CD14-positive monocyte (primary cell): ENCODE measurements at regions not wholly inside any gene's neighbourhood (a gene's known extent, or its start where the extent isn't known, plus 50 kb on each side); places are given as distances from the start of the nearest gene placed in this dataset.

Source experiments
- DNase-seq, 3 donors: peaks; one replicate each; pipeline ENCODE4 v3.0.0-alpha.2; 2011 to 2022
- H2AFZ ChIP-seq: 2 replicates; pipeline ENCODE4 v1.6.0; 2012; ENCODE audit warnings: mild to moderate bottlenecking, low read depth, low read length, inconsistent platforms; ENCODE audit not compliant: insufficient read depth, poor library complexity, severe bottlenecking
- H3K27ac ChIP-seq, 2 donors: 1 replicate in 1 of 2; 2 replicates in 1 of 2; pipeline ENCODE4 v1.5.1; 2012 to 2013; ENCODE audit warnings: low read length in 2 of 2, control low read depth in 1 of 2, inconsistent platforms in 1 of 2, low read depth in 1 of 2, mild to moderate bottlenecking in 1 of 2
- H3K27me3 ChIP-seq, 2 donors: one replicate each; pipeline versions ENCODE4 v1.6.0 to v1.6.1; 2011 to 2013; ENCODE audit warnings: low read length in 2 of 2; ENCODE audit not compliant: control insufficient read depth in 2 of 2, insufficient read depth in 2 of 2
- H3K36me3 ChIP-seq, 2 donors: replicated peaks in 1 of 2; 1 replicate in 1 of 2; 2 replicates in 1 of 2; pipeline versions ENCODE4 v1.5.1 to v1.6.1; 2012 to 2013; ENCODE audit warnings: low read length in 2 of 2, control low read depth in 1 of 2, inconsistent platforms in 1 of 2, mild to moderate bottlenecking in 1 of 2; ENCODE audit not compliant: insufficient read depth in 2 of 2, control insufficient read depth in 1 of 2
- H3K4me1 ChIP-seq, 2 donors: 1 replicate in 1 of 2; 2 replicates in 1 of 2; pipeline versions ENCODE4 v1.5.1 to v1.6.1; 2012 to 2013; ENCODE audit warnings: low read length in 2 of 2, control low read depth in 1 of 2, inconsistent platforms in 1 of 2, mild to moderate bottlenecking in 1 of 2, moderate library complexity in 1 of 2; ENCODE audit not compliant: insufficient read depth in 2 of 2, control insufficient read depth in 1 of 2
- H3K4me2 ChIP-seq: replicated peaks from 2 replicates; pipeline ENCODE3; 2012; ENCODE audit warnings: low read length, moderate library complexity, mild to moderate bottlenecking; ENCODE audit not compliant: poor library complexity, severe bottlenecking; ENCODE audit errors: extremely low read depth
- H3K4me3 ChIP-seq, 3 experiments: fragments of 200-600 bp in 1 of 3; sonication (generic) in 1 of 3; replicated peaks in 1 of 3; 1 replicate in 2 of 3; 2 replicates in 1 of 3; pipeline ENCODE4 v1.5.1; 2011 to 2013; ENCODE audit warnings: low read length in 3 of 3, mild to moderate bottlenecking in 3 of 3, control low read depth in 2 of 3, low read depth in 2 of 3, inconsistent platforms in 1 of 3, moderate library complexity in 1 of 3
- H3K79me2 ChIP-seq: 2 replicates; pipeline ENCODE4 v1.6.0; 2012; ENCODE audit warnings: mild to moderate bottlenecking, control low read depth, inconsistent platforms, low read length, moderate library complexity; ENCODE audit not compliant: insufficient read depth
- H3K9ac ChIP-seq: 2 replicates; pipeline ENCODE4 v1.6.0; 2017; ENCODE audit warnings: low read length, mild to moderate bottlenecking; ENCODE audit not compliant: insufficient read depth, poor library complexity, severe bottlenecking
- H3K9me3 ChIP-seq, 2 donors: replicated peaks in 1 of 2; 1 replicate in 1 of 2; 2 replicates in 1 of 2; pipeline versions ENCODE4 v1.5.1 to v1.6.1; 2012 to 2013; ENCODE audit warnings: low read length in 2 of 2, control low read depth in 1 of 2; ENCODE audit not compliant: control insufficient read depth in 1 of 2, insufficient read depth in 1 of 2
- H4K20me1 ChIP-seq: 2 replicates; pipeline ENCODE4 v1.6.0; 2012; ENCODE audit warnings: mild to moderate bottlenecking, low read length, control low read depth, moderate library complexity; ENCODE audit not compliant: insufficient read depth
- H3K27ac Mint-ChIP-seq, 7 donors: one replicate each; pipeline ENCODE4 v1.8.0; 2020; ENCODE audit warnings: mild to moderate bottlenecking in 7 of 7, mixed read lengths in 7 of 7, moderate library complexity in 6 of 7, inconsistent platforms in 2 of 7
- H3K27me3 Mint-ChIP-seq, 3 donors: one replicate each; pipeline ENCODE4 v1.8.0; 2021 to 2022; ENCODE audit warnings: low read depth in 3 of 3, mild to moderate bottlenecking in 3 of 3, mixed read lengths in 3 of 3, moderate library complexity in 3 of 3, inconsistent platforms in 1 of 3
- H3K36me3 Mint-ChIP-seq, 2 donors: one replicate each; pipeline ENCODE4 v1.8.0; 2020; ENCODE audit warnings: mixed read lengths in 2 of 2, inconsistent platforms in 1 of 2, mild to moderate bottlenecking in 1 of 2
- H3K4me1 Mint-ChIP-seq: one replicate; pipeline ENCODE4 v1.8.0; 2020; ENCODE audit warnings: mild to moderate bottlenecking, mixed read lengths
- H3K4me3 Mint-ChIP-seq, 2 donors: one replicate each; pipeline ENCODE4 v1.8.0; 2020; ENCODE audit warnings: mild to moderate bottlenecking in 2 of 2, mixed read lengths in 2 of 2, moderate library complexity in 1 of 2
- H3K9me3 Mint-ChIP-seq, 7 donors: one replicate each; pipeline ENCODE4 v1.8.0; 2020 to 2022; ENCODE audit warnings: mixed read lengths in 7 of 7, mild to moderate bottlenecking in 6 of 7, moderate library complexity in 6 of 7, inconsistent platforms in 2 of 7
- CTCF ChIP-seq: fragments of 200-600 bp; IDR thresholded peaks from one replicate; pipeline ENCODE4 v1.8.0; 2022; ENCODE audit warnings: antibody characterized with exemption, mild to moderate bottlenecking
- WGBS: methylation state at CpG from one replicate; pipeline ENCODE4 v1.1.5; 2013; ENCODE audit warnings: missing lambda C conversion rate; ENCODE audit not compliant: insufficient coverage; 5-methylcytosine and 5-hydroxymethylcytosine counted together
- intact Hi-C, 2 donors: fragments of 100-400 bp; cut with micrococcal nuclease; formaldehyde crosslinking; loops; one replicate each; pipeline versions ENCODE4 v1.15.0 to v1.15.1; 2023

GRCh38 chr7:69193061-69193460 lies 405.2 kb upstream of the AUTS2 start:
- H3K4me3 ChIP-seq = no peak overlapping the region
- H3K4me3 Mint-ChIP-seq = no peak overlapping the region
- H3K9me3 Mint-ChIP-seq = peaks cover 3 to 14% (median 10%) of the 10 kb centered on the region in 7 donors
- no peaks in the 10 kb centered on the region for H4K20me1 ChIP-seq
- peaks cover 0 to under 1% (median 0%) of the 10 kb centered on the region in 3 donors for H3K27me3 Mint-ChIP-seq
- H3K27ac ChIP-seq = no peak overlapping the region
- no peaks in the 10 kb centered on the region for H3K27me3 ChIP-seq
- H3K4me2 ChIP-seq = no peak overlapping the region
- H2AFZ ChIP-seq = no peak overlapping the region
- H3K9ac ChIP-seq = no peak overlapping the region
- H3K79me2 ChIP-seq = no peaks in the 10 kb centered on the region
- 70% methylated on average over 2 of the region's 4 CpGs for WGBS
- peaks cover 8 to 15% of the 10 kb centered on the region in 2 donors for H3K9me3 ChIP-seq
- H3K36me3 ChIP-seq = no peaks in the 10 kb centered on the region
- no peaks in the 10 kb centered on the region for H3K4me1 Mint-ChIP-seq
- DNase-seq = peak in 1 of 3 donors; percentile 6
- no peak for TF ChIP-seq CTCF
- H3K36me3 Mint-ChIP-seq = no peaks in the 10 kb centered on the region
- H3K27ac Mint-ChIP-seq = no peak overlapping the region
- no peaks in the 10 kb centered on the region for H3K4me1 ChIP-seq
- intact Hi-C loops = no loop called here

GRCh38 chr7:69196593-69196992 lies 401.7 kb upstream of the AUTS2 start:
- Histone ChIP-seq H4K20me1 (no peaks in the 10 kb centered on the region), H3K4me3 (no peak overlapping the region), H3K9me3 (peaks cover 21 to 23% of the 10 kb centered on the region in 2 donors), H3K9ac (no peak overlapping the region), H3K27ac (no peak overlapping the region), H2AFZ (no peak overlapping the region), H3K4me1 (no peaks in the 10 kb centered on the region), H3K79me2 (no peaks in the 10 kb centered on the region), H3K27me3 (no peaks in the 10 kb centered on the region), H3K4me2 (no peak overlapping the region), H3K36me3 (no peaks in the 10 kb centered on the region)
- no peak overlapping the region for H3K4me3 Mint-ChIP-seq
- H3K27ac Mint-ChIP-seq = no peak overlapping the region
- H3K27me3 Mint-ChIP-seq = no peaks in the 10 kb centered on the region
- no CpG with 5 or more reads among the region's 1 CpG for WGBS
- H3K9me3 Mint-ChIP-seq = peaks cover 10 to 33% (median 22%) of the 10 kb centered on the region in 7 donors
- DNase-seq = no peak
- H3K36me3 Mint-ChIP-seq = no peaks in the 10 kb centered on the region
- intact Hi-C loops = no loop called here
- TF ChIP-seq CTCF = no peak
- no peaks in the 10 kb centered on the region for H3K4me1 Mint-ChIP-seq
